ENCODE measurements at regions not wholly inside any gene's neighbourhood (a gene's known extent, or its start where the extent isn't known, plus 50 kb on each side); places are given as distances from the start of the nearest gene placed in this dataset.

DNA sequence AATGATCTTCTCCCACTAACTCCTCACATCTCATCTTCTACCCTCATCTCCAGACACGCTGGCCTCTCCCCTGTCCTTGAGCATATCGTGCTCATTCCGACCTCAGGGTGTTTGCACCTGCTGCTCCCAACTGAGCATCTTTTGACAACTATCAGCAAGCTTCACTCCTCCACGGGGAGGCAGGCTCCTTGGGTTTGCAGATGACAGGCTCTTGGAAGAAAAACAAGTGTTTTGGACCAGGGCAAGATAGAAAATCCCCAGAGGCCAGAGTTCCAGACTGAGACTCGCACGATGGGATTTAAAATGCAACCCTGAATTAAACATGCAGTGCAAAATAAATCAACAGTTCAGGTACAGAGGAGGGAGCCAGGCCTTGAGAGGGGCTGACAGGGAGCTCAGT, 246.7 kb downstream of the PTPRU start:
- TF ChIP-seq POLR2A (IDR thresholded peaks at IDR 0.05; ENCODE audit: extremely low read depth, insufficient read length), result no peak
- no peak for TF ChIP-seq MYC (IDR thresholded peaks at IDR 0.05; ENCODE audit: low read depth, low read length)
- TF ChIP-seq, protein P1, sequence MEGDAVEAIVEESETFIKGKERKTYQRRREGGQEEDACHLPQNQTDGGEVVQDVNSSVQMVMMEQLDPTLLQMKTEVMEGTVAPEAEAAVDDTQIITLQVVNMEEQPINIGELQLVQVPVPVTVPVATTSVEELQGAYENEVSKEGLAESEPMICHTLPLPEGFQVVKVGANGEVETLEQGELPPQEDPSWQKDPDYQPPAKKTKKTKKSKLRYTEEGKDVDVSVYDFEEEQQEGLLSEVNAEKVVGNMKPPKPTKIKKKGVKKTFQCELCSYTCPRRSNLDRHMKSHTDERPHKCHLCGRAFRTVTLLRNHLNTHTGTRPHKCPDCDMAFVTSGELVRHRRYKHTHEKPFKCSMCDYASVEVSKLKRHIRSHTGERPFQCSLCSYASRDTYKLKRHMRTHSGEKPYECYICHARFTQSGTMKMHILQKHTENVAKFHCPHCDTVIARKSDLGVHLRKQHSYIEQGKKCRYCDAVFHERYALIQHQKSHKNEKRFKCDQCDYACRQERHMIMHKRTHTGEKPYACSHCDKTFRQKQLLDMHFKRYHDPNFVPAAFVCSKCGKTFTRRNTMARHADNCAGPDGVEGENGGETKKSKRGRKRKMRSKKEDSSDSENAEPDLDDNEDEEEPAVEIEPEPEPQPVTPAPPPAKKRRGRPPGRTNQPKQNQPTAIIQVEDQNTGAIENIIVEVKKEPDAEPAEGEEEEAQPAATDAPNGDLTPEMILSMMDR (IDR thresholded peaks at IDR 0.05; ENCODE audit: low read depth, low read length), result no peak
- TF ChIP-seq, protein P2, sequence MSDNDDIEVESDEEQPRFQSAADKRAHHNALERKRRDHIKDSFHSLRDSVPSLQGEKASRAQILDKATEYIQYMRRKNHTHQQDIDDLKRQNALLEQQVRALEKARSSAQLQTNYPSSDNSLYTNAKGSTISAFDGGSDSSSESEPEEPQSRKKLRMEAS (IDR thresholded peaks at IDR 0.05; ENCODE audit: low read depth, low read length), result no peak
- no peak for DNase-seq (ENCODE audit: low read depth)
- H3K4me3 ChIP-seq (ENCODE audit: low read depth, low read length), result no peak overlapping the region

DNA sequence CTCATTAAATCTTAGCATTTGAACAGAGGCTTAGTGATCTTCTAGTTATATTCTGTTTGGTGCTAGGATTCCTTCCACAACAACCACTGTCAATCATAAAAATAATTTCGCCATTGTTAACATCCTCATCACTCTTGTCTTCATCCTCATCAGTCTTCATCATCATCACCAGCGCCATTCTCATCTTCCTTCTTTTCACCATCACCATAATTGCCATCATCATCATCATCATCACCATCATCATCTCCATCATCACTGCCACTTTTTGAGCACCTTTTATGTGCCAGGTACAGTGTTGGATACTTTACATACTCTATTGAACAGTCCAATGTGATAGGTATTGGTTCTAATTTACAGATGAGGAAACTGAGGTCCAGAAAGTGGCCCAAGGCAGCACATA, 245.7 kb downstream of the PTPRU start:
- no peak overlapping the region for H3K4me3 ChIP-seq (ENCODE audit: low read depth, low read length)
- DNase-seq (ENCODE audit: low read depth), result no peak
- TF ChIP-seq MYC (IDR thresholded peaks at IDR 0.05; ENCODE audit: low read depth, low read length) (no peak), POLR2A (IDR thresholded peaks at IDR 0.05; ENCODE audit: extremely low read depth, insufficient read length) (no peak)
- TF ChIP-seq, protein P1 (IDR thresholded peaks at IDR 0.05; ENCODE audit: low read depth, low read length), result no peak
- TF ChIP-seq, protein P2 (IDR thresholded peaks at IDR 0.05; ENCODE audit: low read depth, low read length), result no peak

DNA sequence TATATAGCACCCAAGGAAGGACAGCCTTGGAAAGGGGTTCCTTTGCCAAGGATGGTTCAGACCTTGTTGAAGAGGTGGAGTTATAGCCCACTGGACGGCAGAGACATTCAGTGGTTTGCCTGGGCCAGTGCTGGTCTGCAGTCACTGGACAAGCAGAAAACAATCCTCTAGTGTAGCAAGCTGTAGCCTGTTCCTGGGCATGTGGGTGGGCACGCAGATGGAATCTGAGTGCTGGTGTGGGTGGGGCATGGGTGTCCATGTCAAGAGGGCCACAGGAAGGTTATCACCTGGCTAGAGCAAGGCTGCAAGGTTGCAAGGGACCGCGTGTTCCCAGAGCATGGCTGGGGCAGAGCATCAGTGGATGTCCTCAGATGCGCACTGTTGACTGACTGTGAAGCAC, 244.7 kb downstream of the PTPRU start:
- TF ChIP-seq, protein P1 (IDR thresholded peaks at IDR 0.05; ENCODE audit: low read depth, low read length), result no peak
- TF ChIP-seq MYC (IDR thresholded peaks at IDR 0.05; ENCODE audit: low read depth, low read length), result no peak
- TF ChIP-seq POLR2A (IDR thresholded peaks at IDR 0.05; ENCODE audit: extremely low read depth, insufficient read length), result no peak
- TF ChIP-seq, protein P2 (IDR thresholded peaks at IDR 0.05; ENCODE audit: low read depth, low read length), result no peak
- no peak for DNase-seq (ENCODE audit: low read depth)
- no peak overlapping the region for H3K4me3 ChIP-seq (ENCODE audit: low read depth, low read length)

DNA sequence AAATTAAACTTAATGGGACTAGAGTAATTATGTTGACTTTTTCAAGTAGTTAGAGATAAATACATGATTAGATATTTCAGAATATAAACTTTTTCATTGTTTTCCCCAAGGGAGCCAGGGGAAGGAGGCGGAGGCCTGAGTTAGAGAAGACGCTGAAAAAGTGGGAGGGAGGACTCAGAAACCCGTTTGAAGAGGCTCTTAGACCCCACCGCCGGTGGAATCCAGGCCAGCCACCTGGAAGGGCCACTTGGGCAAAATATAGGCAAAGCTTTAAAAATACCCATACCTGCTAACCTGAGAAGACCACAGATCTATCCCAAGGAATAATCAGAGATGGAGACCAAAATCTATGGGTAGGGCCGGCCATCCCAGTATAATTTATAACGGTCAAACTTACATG, 242.6 kb downstream of the PTPRU start:
- no peak for DNase-seq (ENCODE audit: low read depth)
- TF ChIP-seq, protein P2 (IDR thresholded peaks at IDR 0.05; ENCODE audit: low read depth, low read length), result no peak
- no peak for TF ChIP-seq MYC (IDR thresholded peaks at IDR 0.05; ENCODE audit: low read depth, low read length)
- TF ChIP-seq POLR2A (IDR thresholded peaks at IDR 0.05; ENCODE audit: extremely low read depth, insufficient read length), result no peak
- TF ChIP-seq, protein P1 (IDR thresholded peaks at IDR 0.05; ENCODE audit: low read depth, low read length), result no peak
- H3K4me3 ChIP-seq (ENCODE audit: low read depth, low read length), result no peak overlapping the region

DNA sequence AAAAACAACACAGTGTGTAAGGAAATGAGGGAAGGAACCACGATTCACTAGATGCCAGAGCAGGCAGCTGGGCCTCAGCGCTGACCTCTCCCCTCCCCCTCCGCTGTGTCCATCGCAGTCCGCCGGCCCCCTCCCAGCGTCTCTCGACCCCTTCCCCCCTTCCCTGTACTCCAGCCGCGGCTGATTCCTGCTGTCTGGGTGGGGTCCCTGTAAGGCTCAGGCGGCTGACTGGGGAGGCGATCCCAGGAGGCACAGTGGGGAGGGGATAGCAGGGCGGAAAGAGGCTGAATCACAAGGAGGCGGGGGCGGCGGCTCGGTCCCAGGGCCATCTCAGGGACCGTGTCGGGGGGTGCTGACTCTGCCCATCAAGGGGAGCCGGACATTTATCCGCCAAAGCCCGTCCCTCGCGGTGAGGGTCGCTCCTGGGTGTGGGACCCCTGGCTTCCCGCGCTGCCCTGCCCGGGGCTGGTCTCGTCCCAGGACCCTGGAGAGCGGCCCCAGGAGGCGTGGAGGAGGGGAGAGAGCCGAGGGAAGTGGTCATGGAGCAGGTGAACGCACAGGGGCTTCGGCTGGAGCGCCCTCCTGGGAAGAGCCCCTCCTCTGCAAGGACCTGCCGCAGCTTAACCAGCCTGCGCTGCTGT, 241.9 kb downstream of the PTPRU start:
- no peak for DNase-seq (ENCODE audit: low read depth)
- TF ChIP-seq MYC (IDR thresholded peaks at IDR 0.05; ENCODE audit: low read depth, low read length), result no peak
- TF ChIP-seq, protein P2 (IDR thresholded peaks at IDR 0.05; ENCODE audit: low read depth, low read length), result no peak
- no peak overlapping the region for H3K4me3 ChIP-seq (ENCODE audit: low read depth, low read length)

DNA sequence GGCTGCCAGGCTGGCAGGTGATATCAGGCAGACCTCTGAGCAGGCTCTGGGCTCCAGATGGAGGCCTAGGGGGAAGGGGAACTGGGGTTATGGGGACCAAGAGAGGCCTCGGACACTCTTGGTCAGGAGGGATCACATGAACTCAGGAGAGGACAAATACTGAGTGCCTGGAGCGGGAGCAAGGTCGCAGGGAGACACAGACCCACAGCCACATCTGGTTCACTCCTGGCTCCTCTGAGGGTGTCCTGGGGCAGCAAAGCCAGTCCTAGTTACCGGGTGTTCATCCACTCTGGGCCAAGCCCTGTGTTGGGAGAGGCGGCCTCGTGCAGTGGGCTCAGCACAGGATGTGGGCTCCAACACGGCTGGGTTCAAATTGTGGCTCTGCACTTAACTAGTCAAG, 239.0 kb downstream of the PTPRU start:
- H3K4me3 ChIP-seq (ENCODE audit: low read depth, low read length), result no peak overlapping the region
- TF ChIP-seq POLR2A (IDR thresholded peaks at IDR 0.05; ENCODE audit: extremely low read depth, insufficient read length) (no peak), MYC (IDR thresholded peaks at IDR 0.05; ENCODE audit: low read depth, low read length) (no peak)
- TF ChIP-seq, protein P2 (IDR thresholded peaks at IDR 0.05; ENCODE audit: low read depth, low read length), result no peak
- TF ChIP-seq, protein P1 (IDR thresholded peaks at IDR 0.05; ENCODE audit: low read depth, low read length), result no peak
- no peak for DNase-seq (ENCODE audit: low read depth)

All from NB4 (cell line).